GM19324 (cell line): ENCODE measurements at regions not wholly inside any gene's neighbourhood (a gene's known extent, or its start where the extent isn't known, plus 50 kb on each side); places are given as distances from the start of the nearest gene placed in this dataset.

ENCODE experiments used
- ATAC-seq: cut with Tn5 transposase; IDR thresholded peaks from one replicate; pipeline ENCODE4 v1.9.1; 2021; ENCODE audit warnings: mild to moderate bottlenecking, moderate library complexity; ENCODE audit not compliant: unreplicated experiment, low FRiP score

DNA sequence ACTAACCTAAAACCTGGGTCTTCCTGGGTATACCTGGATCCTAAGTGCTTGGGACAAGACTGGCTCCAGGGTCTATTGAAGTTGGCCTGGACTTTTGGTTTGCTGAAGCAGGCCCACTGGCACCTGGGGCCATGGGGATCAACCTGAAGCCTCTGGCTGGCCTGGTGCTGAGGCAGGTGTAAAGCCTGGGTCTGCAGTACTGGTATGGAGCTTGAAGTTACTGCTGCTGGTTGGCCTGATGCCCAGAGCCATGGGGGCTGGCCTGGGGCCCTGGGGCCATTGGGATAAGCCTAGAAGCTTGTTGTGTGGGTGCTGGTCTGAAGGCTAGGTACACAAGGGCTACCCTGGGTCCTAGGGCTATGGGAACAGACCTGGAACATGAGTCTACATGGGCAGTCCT is 743.2 kb upstream of the GRIA3 start:
- no peak for ATAC-seq

DNA sequence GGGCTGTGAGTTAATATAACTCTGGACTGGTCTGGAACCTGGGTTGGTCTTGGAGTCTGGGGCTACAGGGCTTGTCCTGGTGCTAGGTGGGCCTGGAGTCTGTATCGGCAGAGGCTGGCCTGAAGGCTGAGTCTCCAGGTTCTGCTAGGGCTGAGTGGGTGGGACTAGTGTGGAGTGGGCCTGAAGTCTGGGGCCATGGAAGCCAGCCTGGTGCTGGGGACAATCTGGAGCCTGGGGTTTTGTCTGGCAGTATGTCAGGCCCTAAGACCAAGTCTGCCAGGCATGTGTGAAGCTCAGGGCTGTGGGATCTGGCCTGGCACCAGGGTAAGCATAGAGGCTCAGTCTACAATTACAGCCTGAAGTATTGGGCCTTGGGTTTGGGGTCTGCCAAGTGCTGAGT is 742.6 kb upstream of the GRIA3 start:
- ATAC-seq: no peak

DNA sequence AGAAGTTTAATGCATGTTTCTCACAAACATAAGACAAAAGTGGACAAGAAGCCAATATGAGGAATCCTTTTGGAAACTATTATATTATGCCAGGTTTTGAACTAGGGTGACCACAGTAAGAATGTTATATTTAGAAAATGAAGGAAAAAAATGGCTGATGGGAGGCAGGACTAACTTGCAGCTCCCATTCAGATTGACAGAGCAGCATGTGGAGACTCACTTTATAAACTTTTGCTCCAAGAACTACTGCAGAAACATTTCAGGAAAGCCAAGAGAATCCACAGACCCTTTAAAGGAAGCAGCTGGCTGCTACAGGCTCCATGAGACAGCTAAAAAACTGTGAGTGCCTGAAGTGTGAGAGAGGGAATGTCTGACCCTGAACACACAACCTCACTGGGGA is 738.6 kb upstream of the GRIA3 start:
- ATAC-seq: no peak

DNA sequence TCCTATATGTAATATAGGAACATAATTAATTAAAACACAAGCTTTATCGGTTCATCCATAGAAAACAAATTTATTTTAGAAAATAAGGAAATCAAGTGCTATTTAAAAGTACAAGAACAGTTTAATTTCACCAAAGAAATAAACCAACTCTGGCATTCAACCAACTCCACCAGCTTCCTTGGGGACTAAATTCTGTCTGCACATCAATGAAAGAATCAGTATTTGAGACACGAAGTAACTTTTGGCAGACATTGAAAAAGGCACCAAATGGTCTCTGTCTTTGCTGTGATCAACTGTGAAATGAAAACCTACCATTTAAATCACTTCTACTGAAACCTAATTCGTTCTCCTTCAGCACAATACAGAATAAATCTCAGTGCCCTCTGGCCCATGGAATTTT is 719.7 kb upstream of the GRIA3 start:
- ATAC-seq: no peak

DNA sequence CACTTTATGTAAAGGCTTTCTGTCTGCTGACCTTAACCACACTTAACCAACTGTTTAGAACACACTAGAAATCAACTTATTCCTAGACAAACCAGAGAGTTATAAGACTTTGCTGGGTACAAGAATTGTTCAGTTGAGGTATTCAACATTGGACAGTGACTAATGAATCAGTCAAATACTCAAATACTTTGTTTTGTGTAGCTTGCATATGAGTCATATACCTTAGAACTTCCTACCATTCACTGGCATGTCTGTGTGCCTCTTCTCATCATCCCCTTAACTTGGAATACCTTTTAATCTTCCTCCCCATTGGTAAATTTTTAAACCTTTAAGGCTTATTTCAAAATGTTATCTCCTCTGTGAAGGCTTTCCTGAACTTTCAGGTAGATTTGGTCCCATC is 708.8 kb upstream of the GRIA3 start:
- ATAC-seq: no peak

DNA sequence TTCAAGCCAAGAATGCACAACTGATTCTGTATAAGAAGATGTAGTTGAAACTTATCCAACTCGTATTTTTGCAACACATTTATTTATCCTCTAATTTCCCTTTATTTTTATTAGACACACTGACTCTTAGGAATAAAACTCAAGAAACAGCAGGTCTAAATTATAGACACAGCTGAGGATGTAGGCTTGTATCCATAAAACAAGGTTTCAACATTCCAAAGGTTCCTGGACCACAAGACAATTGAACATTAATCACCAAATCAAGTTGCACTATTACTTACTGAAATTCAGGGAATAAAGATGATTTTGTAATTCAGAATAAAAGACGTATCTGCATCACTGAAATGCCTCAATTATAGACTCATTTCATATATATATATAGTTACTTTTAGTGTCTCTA is 683.5 kb upstream of the GRIA3 start:
- ATAC-seq: no peak

DNA sequence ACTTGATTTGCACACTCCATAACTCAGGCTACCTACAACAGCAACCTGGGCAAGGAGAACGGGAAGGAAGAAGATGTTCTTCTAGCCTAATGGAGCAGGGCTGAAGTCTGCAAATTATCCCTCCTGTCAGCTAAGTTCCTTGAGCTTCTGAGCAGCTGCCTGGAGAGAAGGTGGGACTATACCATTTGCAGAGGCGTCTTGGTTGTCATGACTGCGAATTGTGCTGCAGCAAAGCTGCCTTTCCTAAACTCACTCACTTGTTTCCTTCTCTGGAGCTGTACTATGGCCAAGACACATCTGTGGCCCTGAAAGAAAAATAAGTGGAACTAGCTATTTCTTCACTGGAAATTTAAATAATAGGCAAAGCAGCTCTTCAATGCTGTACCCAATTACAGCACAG is 682.4 kb upstream of the GRIA3 start:
- ATAC-seq: no peak

DNA sequence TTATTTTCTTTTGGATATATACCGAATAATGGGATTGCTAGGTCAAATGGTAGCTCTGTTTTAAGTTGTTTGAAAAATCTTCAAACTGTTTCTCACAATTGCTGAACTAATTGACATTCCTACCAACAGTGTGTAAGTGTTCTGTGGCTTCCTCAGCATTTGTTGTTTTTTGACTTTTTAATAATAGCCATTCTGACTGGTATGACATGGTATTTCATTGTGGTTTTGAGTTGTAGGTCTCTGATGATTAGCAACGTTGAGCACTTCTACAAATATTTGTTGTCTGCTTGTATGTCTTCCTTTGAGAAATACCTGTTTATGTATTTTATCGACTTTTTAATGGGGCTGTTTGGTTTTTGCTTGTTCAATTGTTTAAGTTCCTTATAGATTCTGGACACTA is 680.1 kb upstream of the GRIA3 start:
- ATAC-seq: no peak

DNA sequence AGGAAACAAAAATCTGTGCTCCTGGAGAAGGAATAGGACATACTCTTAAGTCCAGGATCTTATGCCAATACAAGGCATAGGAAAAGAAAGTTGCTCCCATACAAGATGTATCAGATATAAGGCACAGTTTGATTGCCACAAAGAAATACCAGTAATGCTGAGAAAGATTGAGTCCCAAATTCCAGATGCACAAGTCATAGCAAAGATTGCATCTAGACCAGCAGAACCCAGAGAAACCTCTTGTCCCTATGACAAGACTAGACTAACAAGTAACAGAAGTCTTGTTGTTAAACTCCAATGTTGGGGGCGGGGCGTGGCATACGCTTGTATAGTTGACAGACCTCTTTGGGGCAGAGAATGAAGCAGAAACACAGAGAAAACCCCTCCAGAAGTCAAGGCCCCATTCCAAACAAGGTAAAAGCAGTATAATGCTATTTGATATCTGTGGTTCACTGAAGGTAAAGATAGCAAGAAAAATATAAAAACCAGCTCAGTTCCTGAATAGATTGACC is 671.5 kb upstream of the GRIA3 start:
- no peak for ATAC-seq

DNA sequence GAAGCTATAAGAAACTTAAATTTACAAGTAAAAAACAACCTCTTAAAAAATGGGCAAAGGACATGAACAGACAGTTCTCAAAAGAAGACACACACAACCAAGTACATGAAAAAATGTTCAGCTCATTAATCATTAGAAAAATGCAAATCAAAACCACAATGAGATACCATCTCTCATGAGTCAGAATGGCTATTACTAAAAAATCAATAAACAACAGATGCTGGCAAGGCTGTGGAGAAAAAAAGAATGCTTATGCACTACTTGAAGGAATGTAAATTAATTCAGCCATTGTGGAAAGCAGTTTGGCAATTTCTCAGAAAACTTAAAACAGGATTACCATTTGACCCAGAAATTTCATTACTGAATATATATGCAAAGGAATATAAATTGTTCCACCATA is 666.3 kb upstream of the GRIA3 start:
- ATAC-seq: no peak

DNA sequence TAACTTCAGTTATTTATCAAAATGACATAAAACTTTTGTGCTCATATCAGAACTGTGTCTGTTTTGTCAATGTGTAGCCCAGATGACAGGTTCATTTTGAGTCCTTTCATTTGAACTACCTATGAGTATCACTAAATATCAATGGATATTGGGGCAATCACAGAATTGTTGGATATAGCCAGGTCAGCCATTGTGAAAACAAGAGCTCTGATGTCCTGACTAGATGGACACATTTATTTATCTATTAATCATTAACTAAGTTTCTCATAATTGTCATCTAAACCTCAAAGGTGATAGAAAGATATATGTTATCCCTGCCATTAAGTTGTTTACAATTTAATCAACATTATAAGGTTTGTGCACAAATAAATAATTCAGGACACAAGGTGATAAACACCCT is 638.3 kb upstream of the GRIA3 start:
- ATAC-seq: no peak

DNA sequence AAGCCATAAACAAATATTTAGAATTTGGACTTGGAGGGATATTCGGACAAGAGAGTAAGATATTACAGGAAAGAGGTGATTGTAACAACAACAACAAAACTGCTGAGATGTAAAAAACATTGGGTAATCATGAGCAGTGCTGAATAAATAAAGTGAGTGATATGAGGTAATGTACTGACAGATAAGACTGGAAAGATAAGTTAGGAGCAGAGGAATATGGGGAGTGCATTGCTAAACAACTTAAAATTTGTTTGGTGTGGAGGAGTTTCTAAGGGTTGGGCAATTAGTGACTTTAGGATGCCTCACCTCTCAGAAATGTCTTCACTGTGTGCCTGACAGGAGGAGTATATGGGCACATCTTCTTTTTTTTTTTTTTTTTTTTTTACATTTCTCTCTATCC is 637.8 kb upstream of the GRIA3 start:
- ATAC-seq: no peak

DNA sequence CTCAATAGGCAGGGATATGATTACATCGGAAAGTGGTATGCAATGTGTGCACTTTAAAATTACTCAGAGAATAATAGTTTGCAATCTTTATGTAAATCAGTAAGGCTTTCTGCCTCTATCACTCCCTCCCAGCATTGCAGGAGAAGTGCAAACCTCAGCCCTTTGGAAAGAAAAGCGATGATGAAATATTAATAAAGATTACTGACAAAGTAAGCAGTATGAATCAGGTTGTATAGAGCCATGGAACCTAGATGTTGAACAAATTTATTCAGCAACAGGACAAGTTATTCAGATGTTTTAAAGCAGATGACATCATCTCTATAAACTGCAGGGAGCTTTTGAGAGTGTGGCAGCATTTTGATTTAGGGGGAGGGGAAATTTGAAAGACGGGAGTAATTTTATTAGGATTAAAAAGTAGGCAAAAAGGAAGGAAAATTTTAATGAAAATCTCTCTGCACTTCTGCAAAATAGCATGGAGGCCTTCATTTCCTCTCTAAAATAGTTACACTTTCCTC is 631.7 kb upstream of the GRIA3 start:
- ATAC-seq: no peak

DNA sequence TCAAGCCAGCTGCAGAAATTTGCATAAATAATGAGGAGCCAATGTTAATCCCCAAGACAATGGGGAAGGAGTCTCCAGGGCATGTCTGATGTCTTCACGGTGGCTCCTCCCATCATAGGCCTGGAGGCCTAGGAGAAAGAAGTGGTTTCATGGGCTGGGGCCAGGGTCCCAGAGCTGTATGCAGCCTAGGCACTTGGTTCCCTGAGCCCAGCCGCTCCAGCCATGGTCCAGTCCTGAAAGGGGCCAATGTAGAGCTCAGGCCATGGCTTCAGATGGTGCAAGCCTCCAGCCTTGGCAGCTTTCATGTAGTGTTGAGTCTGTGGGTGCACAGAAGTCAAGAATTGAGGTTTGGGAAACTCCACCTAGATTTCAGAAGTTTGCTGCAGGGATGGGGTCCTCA is 628.2 kb upstream of the GRIA3 start:
- ATAC-seq: no peak

DNA sequence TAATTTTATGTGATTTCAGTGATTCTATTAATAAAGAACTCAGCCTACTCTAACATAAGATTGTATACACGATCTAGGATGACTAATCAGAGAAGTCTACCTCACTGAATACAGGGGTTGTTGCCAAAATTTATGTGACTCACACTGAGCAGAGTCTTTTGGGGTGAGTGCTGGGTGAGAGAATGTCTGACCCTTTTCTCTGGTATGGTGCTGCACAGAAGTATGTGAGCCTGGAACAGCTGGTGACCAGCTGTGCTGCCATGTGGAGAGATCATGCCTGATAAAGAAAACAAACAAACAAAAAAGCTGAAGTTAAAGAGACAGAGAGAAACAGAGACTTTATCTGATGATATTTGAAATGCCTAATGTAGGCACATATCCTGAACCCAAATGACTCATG is 618.1 kb upstream of the GRIA3 start:
- no peak for ATAC-seq

DNA sequence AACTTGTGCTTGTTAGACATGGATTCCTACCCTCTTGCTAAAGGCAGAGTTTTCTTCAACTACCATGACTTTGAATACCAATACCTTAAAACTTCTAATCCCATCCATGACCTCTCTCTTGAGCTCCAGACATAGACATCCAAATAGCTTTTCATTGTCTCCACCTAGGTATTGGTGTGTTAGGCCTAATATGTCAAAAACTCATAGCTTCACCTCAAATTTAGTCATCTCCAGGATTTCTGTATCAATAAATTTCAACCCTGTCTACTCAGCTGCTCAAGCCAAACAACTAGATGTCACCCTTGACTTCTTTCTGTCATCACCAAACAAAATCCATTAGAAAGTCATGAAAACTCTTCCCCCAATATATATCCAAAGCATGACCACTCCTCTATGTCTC is 617.7 kb upstream of the GRIA3 start:
- no peak for ATAC-seq

DNA sequence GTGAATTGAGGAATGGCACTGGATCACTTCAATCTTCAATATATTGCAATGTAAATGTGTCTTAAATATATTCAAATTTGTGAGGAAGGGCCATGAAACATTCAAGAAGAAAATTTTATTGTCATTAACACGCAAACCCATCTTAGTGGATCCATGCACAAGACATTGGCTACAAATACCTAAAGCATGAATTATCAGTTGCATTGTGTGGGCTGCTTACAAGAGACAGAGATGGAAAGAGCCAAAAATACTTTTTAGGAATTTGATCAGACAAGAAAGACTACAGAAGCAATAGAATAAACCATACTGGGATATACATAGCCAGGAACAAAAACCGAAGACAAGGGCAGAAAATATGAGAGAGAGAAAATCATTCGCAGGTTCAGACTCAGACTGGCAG is 616.2 kb upstream of the GRIA3 start:
- no peak for ATAC-seq

DNA sequence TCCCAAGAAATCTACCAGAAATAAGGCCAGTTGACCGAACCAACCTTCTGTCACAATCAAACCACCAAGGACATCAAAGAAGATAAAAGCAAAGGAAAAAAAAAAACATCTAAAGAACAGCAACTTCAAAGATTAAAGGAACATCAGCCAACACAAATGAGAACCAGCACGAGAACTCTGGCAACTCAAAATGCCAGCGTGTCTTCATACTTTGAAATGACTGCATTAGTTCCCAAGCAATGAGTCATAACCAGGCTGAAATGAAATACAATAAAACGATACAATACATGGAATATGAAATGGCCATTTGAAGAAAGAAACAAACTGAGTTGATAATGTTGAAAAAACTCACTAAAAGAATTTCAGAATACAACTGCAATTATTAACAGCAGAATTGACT is 611.6 kb upstream of the GRIA3 start:
- no peak for ATAC-seq

DNA sequence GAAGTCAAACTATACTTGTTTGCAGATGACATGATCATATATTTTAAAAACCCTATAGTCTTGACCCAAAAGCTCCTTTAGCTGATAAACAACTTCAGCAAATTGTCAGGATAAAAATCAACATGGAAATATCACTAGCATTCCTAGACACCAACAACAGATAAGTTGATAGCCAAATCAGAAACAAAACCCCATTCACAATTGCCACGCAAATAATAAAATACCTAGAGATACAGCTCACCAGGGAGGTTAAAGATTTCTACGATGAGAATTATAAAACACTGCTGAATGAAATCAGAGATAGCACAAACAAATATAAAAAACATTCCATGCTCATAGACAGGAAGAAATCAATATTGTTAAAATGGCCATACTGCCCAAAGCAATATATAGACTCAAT is 605.0 kb upstream of the GRIA3 start:
- no peak for ATAC-seq

DNA sequence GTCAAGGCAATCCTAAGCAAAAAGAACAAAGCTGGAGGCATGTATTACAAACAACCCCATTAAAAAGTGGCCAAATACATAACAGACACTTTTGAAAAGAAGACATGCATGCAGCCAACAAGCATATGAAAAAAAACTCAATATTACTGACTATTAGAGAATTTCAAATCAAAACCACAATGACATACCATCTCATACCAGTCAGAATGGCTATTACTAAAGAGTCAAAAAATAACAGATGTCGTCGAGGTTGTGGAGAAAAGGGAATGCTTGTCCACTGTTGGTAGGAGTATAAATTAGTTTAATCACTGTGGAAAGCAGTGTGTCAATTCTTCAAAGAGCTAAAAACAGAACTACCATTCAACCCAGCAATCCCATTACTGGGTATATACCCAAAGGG is 604.6 kb upstream of the GRIA3 start:
- no peak for ATAC-seq

DNA sequence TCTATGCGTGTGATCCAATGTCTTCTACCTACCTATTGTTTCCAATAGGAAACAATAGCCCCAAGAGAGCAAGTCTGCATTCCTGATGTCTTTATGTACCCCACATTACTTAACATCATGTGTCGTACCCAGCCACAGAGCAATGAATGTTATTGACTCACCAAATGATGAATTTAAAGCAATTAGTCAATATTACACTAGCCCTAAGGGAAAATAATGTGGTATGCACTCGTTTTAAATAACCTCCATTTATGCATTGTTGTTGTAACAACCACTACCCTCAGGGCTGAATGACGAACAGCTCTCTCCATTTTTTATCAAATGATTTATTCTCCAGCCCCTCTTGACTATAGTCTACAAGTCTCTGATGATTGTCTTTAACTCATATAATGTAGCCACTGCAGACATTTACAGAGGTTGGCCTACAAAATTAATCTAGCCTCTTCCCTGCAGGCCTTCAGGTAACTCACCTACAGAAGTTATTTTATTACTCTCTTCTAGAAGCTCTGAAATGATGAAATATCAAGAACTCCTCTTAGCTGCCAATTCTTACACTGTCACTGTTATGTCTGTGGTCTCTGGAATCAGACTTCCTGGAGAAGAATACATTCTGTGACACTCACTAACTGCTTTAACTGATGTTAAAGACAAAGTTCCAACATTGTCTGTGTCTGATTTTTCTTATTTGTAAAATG is 601.7 kb upstream of the GRIA3 start:
- ATAC-seq: no peak

DNA sequence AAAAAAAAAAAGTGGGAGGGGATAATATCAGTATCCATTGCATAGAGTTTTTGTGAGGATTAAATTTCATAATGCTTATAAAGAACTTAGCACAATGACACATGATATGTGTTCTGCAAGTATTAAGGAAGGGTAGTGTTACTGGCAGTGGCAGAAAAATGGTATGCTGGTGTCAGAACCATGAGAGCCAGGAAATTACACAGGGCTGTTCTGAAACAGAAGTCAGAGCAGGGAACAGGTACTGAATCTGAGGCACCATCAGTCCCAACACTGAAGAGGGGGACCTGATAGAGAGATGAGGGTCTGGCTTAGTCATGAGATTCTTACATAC is 601.1 kb upstream of the GRIA3 start:
- ATAC-seq: no peak

DNA sequence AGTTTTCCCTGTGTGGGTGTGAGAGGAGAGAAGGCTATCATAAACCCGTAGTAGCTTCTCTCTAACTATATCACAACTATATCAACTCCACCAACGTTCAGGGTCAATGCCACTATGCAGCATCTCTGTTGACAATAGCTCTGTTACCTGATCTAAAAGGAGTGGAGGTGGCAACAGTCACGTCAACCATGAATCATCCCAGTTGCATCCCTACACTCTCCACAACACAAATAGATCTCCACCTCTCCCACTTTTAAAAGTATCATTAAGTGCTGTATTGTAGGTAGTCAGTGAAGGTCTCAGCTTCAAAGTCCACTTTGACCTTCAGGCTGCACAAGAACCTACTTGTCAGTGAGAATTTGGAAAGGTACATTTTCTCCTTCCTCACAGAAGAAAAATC is 600.5 kb upstream of the GRIA3 start:
- no peak for ATAC-seq
